Psoas muscle (tissue), 7 donors: ENCODE measurements at regions not wholly inside any gene's neighbourhood (a gene's known extent, or its start where the extent isn't known, plus 50 kb on each side); places are given as distances from the start of the nearest gene placed in this dataset.

ENCODE experiments used
- ATAC-seq, 4 donors: fragments of 200-7000 bp; cut with Tn5 transposase; one replicate each; pipeline ENCODE4 v1.9.1; 2020; ENCODE audit warnings: moderate library complexity in 3 of 4, mild to moderate bottlenecking in 2 of 4
- DNase-seq, 2 donors: peaks; one replicate each; pipeline ENCODE4 v3.0.0-alpha.2; 2020
- H3K27ac ChIP-seq: fragments of 200-600 bp; one replicate; pipeline ENCODE4 v1.8.0; 2022
- H3K27me3 ChIP-seq, 3 donors: fragments of 200-600 bp in 1 of 3; one replicate each; pipeline versions ENCODE4 v1.6.1 to v1.8.0; 2013 to 2022; ENCODE audit warnings: low read length in 2 of 3, mild to moderate bottlenecking in 2 of 3, moderate library complexity in 1 of 3; ENCODE audit not compliant: insufficient read depth in 3 of 3
- H3K36me3 ChIP-seq, 2 donors: fragments of 200-600 bp in 1 of 2; one replicate each; pipeline versions ENCODE4 v1.6.1 to v1.8.0; 2013 to 2022; ENCODE audit warnings: low read depth in 1 of 2, mild to moderate bottlenecking in 1 of 2, moderate library complexity in 1 of 2; ENCODE audit not compliant: insufficient read depth in 1 of 2
- H3K4me1 ChIP-seq: fragments of 200-600 bp; one replicate; pipeline ENCODE4 v1.8.0; 2022
- H3K4me3 ChIP-seq: fragments of 200-600 bp; one replicate; pipeline ENCODE4 v1.8.0; 2022; ENCODE audit warnings: mild to moderate bottlenecking
- H3K9me3 ChIP-seq: fragments of 200-600 bp; one replicate; pipeline ENCODE4 v1.8.0; 2022
- WGBS, 3 donors: extraction: QIAGEN DNeasy Blood & Tissue Kit; methylation state at CpG; one replicate each; pipeline versions ENCODE4 v1.1.6 to v1.1.7; 2013; 5-methylcytosine and 5-hydroxymethylcytosine counted together
- intact Hi-C, 2 donors: fragments of 100-400 bp; cut with DNase I; formaldehyde crosslinking; loops; one replicate each; pipeline versions ENCODE4 v1.11.0 to v1.14.2; 2022
- TF ChIP-seq, protein P1 (sequence below): fragments of 200-600 bp; IDR thresholded peaks from one replicate; pipeline ENCODE4 v1.8.0; 2022; ENCODE audit warnings: antibody characterized with exemption
- donor health status: healthy with polysubstance abuse.
- donor health status: DM: no; HTN: no; CAD: no; lungs with moderate emphysema.
- donor health status: Bipolar disorder and iron deficiency.
- donor health status: healthy.
- donor health status: DM: yes; HTN: yes; CAD: no.
- donor health status: DM: no; HTN: no; CAD: no.
- donor health status: DM: yes; HTN: yes; CAD: no.

DNA sequence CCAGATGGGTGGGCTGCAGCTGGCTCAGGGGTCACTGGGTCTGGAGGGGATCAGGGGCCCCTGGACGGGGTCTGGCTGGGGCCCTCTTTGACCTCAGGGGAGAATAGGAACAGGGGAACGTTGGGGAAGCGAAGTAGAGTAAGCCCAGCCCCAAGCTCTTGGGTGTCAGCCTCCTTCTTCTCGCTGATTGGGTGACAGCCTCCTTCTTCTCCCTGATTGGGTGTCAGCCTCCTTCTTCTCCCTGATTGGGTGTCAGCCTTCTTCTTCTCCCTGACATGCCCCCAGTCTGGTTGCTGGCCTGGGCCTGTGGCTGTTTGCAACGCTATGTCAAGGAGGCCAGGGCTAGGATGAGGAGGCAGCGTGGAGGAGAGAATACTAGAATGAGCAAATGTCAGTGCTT, 76.7 kb upstream of the CASZ1 start:
- WGBS, 3 donors = 70 to 96% (median 77%) methylated on average over 6 of the region's 6 CpGs
- Histone ChIP-seq H3K27me3 (peaks cover 0 to 1% (median 0%) of the 10 kb centered on the region in 3 donors), H3K4me3 (no peak overlapping the region), H3K27ac (no peak overlapping the region), H3K36me3 (no peaks in the 10 kb centered on the region), H3K9me3 (no peaks in the 10 kb centered on the region), H3K4me1 (no peaks in the 10 kb centered on the region)
- intact Hi-C loops = no loop called here
- TF ChIP-seq, protein P1, sequence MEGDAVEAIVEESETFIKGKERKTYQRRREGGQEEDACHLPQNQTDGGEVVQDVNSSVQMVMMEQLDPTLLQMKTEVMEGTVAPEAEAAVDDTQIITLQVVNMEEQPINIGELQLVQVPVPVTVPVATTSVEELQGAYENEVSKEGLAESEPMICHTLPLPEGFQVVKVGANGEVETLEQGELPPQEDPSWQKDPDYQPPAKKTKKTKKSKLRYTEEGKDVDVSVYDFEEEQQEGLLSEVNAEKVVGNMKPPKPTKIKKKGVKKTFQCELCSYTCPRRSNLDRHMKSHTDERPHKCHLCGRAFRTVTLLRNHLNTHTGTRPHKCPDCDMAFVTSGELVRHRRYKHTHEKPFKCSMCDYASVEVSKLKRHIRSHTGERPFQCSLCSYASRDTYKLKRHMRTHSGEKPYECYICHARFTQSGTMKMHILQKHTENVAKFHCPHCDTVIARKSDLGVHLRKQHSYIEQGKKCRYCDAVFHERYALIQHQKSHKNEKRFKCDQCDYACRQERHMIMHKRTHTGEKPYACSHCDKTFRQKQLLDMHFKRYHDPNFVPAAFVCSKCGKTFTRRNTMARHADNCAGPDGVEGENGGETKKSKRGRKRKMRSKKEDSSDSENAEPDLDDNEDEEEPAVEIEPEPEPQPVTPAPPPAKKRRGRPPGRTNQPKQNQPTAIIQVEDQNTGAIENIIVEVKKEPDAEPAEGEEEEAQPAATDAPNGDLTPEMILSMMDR = no peak
- ATAC-seq (no peak), DNase-seq (no peak)

DNA sequence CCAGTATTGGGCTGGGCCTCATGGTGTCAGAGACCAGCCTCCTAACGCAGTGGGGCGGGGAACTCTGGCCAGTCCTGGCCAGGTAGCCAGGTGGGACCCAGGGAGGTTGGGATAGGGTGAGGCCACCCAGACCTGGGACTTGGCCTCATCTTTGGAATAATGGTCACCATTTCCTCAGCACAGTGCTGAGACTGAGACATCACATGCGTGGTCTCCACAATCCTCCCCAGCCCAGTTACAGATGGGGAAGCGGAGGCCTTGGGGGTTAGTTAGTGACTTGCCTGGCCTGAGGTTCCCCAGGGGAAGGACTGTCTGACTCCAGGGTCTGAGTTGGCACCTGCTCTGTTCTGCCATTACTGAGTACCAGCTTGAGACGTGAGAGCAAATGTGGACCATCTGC, 77.9 kb upstream of the CASZ1 start:
- Histone ChIP-seq H3K36me3 (no peaks in the 10 kb centered on the region), H3K4me1 (no peaks in the 10 kb centered on the region), H3K4me3 (no peak overlapping the region), H3K27me3 (peaks cover 0 to 1% (median 0%) of the 10 kb centered on the region in 3 donors), H3K9me3 (no peaks in the 10 kb centered on the region), H3K27ac (no peak overlapping the region)
- intact Hi-C loops = no loop called here
- TF ChIP-seq, protein P1 = no peak
- no peak for ATAC-seq
- WGBS, 3 donors = 83 to 92% (median 89%) methylated on average over 5 of the region's 5 CpGs
- DNase-seq = no peak

DNA sequence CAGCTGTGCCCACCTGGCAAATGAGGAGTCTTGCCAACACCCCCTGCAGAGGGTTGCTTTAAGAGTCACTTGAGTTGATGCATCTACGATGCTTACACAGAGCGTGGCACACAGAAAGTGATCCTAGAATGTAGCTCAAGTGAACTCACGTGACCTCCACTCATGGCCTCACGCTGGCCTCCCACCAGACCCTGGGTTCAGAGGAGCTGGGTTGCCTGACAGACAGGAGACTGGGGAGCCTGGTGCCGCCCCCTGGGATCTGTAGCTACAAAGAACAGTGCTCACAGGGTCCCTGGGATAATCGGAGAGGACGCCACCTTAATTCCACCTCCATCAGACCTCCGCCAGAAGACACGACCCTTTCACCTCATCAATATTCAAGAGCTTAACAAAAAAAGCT, 81.4 kb upstream of the CASZ1 start:
- DNase-seq (no peak), ATAC-seq (no peak)

DNA sequence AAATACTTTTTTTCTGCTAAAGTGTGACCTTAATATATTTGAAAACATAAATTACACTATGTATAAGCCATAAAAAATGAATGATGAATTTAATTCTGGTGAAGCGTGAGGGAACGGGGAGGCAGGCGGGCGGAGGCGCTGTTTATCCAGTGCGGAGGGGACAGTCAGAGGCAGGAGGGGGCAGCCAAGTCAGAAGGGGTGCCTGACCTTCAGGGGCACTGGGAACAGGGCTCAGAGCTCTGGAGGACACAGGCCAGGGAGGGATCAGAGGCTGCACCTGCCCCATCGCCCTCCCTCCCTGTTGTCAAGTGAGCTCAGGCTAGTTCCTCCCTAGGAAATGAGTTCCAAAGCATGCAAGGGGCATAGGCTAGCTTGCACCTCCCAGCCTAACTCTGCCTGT, 82.0 kb upstream of the CASZ1 start:
- Histone ChIP-seq H3K4me3 (no peak overlapping the region), H3K36me3 (no peaks in the 10 kb centered on the region), H3K27me3 (no peaks in the 10 kb centered on the region), H3K27ac (no peak overlapping the region), H3K4me1 (no peaks in the 10 kb centered on the region), H3K9me3 (no peaks in the 10 kb centered on the region)
- intact Hi-C loops = no loop called here
- TF ChIP-seq, protein P1 = no peak
- ATAC-seq = no peak
- 65 to 84% (median 75%) methylated on average over 7 of the region's 7 CpGs for WGBS, 3 donors
- DNase-seq = no peak

More for the DNA sequence above, 81.4 kb upstream of the CASZ1 start:
- no peaks in the 10 kb centered on the region for H3K4me1 ChIP-seq
- H3K4me3 ChIP-seq = no peak overlapping the region
- H3K9me3 ChIP-seq = no peaks in the 10 kb centered on the region
- H3K27ac ChIP-seq = no peak overlapping the region
- intact Hi-C loops = no loop called here
- no peaks in the 10 kb centered on the region for H3K27me3 ChIP-seq
- TF ChIP-seq, protein P1 = no peak
- H3K36me3 ChIP-seq = no peaks in the 10 kb centered on the region
- WGBS, 3 donors = 68 to 76% (median 69%) methylated on average over 9 of the region's 9 CpGs

DNA sequence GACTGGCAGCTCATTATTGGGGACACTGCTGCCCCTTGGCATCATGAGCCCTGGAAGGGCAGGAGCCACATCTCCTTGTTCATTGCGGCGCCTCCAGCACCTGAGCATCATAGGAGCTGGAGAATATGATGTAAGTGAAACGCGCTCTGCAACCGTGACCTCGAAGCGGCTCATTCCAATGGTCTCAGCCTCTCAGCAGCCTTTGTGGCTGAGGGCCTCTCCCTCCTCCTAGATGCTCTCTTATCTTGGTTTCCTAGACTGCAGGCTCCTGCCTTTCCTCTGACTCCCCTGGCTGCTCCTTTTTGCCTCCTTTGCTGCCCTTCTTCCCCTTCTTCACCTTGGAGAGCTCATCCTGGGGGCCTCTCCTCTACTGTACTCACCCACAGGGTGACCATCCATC, 83.6 kb upstream of the CASZ1 start:
- 87 to 90% (median 89%) methylated on average over 7 of the region's 7 CpGs for WGBS, 3 donors
- DNase-seq (no peak), ATAC-seq (no peak)
- TF ChIP-seq, protein P1 = no peak
- no peaks in the 10 kb centered on the region for H3K9me3 ChIP-seq
- intact Hi-C loops = no loop called here
- H3K27ac ChIP-seq = no peak overlapping the region
- H3K36me3 ChIP-seq = no peaks in the 10 kb centered on the region
- no peak overlapping the region for H3K4me3 ChIP-seq
- H3K4me1 ChIP-seq = no peaks in the 10 kb centered on the region
- peaks cover 0 to 6% (median 0%) of the 10 kb centered on the region in 3 donors for H3K27me3 ChIP-seq
